T1000 (cell line): ENCODE measurements at regions not wholly inside any gene's neighbourhood (a gene's known extent, or its start where the extent isn't known, plus 50 kb on each side); places are given as distances from the start of the nearest gene placed in this dataset.
"Not testable (repeated sequence)": the region's sequence is repeated elsewhere in the genome, so short reads cannot be mapped to it uniquely, and the experiment has no call there.

ENCODE experiments used
- DNase-seq: peaks from one replicate; lab custom pipeline; 2025; ENCODE audit warnings: mixed read lengths; lab: John Stamatoyannopoulos, UW

DNA sequence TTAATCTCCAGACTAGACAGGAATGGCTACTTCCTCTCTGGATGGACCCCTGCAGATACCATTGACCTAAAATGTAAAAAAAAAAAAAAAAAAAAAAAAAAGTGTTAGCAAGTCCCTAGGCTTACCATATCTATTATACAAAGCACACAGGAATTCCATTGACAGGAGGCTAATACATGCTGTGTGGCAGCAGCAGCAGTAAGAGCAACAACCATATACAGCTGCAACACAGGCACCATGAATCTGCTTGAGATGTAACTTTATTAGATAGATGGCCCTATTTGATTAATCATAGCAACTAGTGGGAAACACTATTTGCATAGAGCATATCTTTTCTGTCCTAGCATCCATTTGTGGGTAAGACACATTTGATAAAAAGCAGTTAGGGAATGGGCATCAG, 1447.1 kb downstream of the FAM181B start:
- no peak for DNase-seq

DNA sequence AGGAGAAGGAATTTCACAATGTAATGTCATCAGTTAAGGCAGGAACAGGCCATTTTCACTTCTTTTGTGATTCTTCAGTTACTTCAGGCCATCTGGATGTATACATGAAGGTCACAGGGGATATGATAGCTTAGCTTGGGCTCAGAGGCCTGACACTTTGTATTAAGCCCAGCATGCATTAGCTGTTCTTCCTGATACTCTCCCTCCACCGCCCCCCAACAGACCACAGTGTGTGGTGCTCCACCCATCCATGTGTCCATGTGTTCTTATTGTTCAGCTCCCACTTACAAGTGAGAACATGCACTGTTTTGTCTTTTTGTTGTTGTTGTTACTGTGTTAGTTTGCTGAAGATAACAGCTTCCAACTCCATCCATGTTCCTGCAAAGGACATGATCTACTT, 1453.4 kb downstream of the FAM181B start:
- not testable (repeated sequence) for DNase-seq

DNA sequence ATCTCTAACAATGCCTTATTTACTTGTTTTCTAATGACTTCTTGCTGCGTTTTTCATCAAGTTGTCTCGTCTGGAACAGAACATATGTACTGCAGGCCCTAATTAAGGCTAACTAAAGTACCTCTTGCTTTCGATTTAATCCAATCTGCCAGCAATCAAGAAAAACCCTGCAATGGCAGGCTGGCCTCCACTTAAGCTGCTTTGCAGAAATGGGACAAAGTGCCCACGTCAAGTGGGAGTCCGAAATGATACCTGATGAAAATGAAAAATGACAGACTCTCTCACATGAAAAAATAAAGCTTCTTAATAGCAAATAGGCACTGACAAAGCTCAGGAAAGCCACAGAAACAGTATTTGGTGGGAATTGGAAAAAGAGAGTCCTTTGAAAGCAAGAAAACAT, 1454.7 kb downstream of the FAM181B start:
- DNase-seq, result no peak

DNA sequence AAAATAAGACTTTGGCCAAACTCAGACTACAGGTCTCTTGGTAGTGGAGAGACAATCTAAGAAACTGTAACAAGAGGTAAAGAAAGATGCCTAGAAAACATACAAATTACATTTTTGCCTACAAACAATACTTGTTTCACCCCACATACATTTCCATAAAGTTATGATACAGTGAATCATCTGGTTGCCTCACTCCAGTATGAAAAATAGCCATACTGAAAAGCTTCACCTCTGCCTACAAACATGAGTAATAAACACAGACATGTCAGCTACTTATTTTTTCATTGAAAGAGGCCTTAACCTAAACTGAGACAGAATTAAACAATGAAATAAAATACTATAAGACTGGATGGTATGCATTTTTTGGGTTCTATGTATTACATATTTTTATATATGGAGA, 1463.0 kb downstream of the FAM181B start:
- no peak for DNase-seq

DNA sequence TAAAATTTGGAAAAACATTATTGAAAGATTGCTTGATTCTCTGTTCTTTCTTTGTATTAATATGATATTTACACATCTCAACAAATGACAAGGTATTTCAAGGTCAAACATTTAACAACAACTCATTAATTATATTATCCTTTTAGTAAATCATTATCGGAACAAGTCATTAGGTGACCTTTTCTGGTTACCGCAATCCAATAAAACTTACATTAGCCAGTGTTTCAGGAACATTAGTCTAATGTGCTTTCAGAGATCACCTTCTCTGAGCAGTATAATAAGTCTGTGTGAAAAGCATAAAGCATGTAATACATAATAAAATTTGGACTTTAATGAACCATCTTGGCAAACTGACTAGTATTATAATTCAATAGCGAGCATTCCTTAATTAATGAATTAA, 1466.4 kb downstream of the FAM181B start:
- no peak for DNase-seq

DNA sequence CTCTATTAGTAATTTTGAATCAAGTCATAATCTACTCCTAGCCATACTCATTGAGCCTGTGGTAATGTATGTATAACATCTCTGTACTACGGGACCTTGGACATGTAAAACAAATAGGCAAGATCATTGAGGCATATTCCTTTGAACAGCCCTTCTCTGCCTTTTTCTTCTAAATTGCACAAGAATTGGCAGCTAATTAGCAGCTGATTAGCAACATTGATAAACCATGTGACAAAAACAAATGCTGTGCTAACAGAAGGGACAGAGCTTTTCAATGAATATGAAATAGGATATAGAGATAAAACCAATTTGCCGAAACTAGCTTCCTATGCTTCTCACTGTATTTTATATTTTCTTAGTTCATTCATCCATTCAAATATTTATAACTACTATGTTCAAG, 1474.2 kb downstream of the FAM181B start:
- no peak for DNase-seq

DNA sequence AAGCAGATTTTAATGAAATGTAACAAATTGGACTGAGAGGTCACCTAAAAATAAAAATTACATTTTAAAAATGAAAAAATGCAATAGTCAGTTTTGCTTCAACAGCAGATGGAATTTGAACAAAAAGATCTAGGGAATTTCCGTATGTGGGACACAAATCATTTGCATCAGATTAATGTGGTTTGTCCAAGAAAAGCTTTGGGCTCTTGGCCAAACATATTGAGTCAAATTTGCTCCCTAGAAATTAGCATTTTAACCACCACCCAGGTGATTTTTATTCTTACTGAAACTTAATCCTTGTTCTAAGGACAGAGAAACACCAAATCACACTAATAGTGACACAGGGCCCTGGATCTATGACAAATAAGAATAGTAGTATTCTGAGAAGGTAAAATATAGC, 1477.8 kb downstream of the FAM181B start:
- DNase-seq, result no peak

DNA sequence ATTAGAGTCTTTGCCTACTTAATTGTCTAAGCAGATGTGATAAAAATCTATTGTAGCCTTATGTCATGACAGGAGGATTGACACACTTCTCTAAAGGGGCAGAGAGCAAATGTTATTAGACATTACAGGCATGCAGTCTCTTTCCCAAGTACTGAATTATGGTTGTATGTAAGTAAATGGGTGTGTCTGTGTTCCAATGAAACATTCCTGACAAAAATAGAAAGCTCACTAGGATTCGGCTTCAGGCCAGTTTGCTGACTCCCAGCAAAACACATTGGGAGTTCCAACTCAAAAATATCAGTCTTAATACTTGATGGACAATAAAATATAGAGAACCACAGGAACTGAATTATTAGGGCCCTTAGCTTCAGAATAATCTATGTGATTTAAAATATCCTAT, 1480.4 kb downstream of the FAM181B start:
- no peak for DNase-seq

DNA sequence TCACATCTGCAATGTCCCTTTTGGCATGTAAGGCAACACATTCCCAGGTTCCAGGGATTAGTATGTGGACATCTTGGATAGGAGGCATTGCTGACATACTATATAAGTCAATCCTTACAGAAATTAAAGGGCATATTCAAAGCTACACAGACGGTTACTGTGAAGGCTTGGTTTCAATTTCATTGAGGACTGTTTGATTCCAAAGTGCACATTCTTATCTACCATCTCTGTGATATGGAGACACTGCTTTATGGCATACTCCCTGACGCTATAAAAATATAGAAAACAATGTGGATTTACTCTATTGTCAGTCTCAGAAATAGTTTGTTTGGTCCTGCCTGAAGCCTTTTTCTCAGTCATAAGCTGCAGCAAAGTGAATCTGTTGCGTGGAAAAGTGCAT, 1486.7 kb downstream of the FAM181B start:
- no peak for DNase-seq

DNA sequence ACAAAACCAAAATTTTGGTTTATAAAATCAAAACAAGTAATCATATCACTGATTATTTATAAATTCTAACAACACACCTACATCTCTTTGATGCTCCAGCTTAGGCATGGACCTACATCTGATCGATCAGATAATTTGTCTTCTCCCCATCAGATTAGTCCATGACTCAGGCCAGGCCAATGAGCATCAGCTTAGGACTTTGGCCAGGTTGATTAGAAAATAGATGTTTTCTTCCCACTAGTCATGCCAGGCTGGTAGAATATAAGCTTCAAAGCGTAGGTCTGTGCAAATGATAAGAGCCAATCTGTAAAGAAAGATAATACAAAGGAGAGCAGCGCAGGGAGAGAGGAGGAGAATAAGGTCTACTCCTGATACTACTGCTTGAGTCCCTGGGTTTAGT, 1487.9 kb downstream of the FAM181B start:
- DNase-seq, result no peak

DNA sequence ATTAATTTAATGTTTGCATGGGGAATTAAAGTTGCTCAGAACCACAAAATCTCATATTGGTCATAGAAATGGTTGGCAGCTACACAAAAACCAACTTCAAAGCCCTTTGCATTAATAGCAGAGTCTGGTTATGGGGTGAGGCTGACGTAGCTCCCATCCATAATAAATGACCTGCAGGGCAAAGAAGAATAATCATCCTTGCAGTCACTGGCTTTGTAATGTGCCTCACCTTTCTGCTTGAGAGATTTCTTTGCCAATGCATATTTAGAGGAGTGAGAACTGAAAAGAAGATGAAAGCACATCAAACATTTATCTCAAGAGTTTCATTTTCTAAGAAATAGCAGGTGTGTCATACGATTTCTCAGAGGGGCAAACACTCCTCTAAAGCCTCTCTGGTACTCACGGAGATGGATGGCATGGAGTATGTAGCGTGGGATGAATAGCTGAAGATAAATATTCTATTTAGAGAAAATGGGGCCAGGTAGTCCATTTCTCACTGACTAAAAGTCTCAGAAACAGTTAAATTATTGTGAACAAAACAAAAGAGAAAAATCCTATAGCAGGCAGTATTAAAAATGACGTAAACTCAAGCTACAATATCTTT, 1491.9 kb downstream of the FAM181B start:
- DNase-seq, result no peak

DNA sequence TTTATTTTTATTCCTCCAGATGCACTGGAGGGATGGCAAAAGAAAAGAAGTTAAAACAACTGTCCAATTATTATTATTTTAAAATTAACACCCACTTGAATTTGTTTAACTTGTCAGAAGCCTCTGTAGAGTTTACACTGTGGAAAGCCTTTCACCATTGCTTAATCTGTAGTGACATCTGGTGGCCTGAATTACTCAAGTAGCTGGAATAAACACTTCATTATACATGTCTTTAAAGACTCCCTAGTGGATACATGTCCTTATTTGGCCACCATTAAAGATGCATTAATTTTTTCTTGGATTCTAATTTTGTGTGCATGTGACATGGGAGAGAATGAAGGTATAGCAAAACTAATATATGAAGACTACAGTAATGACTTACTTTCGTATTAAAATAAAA, 1496.5 kb downstream of the FAM181B start:
- no peak for DNase-seq

DNA sequence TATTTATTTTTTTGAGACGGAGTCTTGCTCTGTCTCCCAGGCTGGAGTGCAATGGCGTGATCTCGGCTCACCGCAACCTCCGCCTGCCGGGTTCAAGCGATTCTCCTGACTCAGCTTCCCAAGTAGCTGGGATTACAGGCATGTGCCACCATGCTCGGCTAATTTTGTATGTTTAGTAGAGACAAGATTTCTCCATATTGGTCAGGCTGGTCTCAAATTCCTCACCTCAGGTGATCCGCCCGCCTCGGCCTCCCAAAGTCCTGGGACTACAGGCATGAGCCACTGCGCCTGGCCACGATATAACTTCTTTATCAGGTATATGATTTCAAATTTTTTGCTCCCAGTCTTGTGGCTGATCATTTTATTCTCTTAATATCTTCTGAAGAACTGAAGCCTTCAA, 1506.3 kb downstream of the FAM181B start:
- not testable (repeated sequence) for DNase-seq

DNA sequence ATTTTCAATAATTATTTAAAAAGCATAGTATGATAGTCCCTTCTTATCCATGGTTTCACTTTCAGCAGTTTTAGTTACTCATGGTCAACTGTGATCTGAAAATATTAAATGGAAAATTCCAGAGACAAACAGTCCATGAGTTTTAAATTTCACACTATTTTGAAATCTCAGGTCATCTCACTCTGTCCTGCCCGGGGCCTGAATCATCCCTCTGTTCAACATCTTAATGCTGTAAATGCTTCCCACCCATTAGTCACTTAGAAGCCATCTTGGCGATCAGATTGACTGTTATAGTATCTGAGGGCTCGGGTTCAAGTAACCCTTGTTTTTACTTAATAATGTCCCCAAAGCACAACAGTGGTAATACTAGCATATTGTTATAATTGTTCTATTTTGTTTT, 1509.3 kb downstream of the FAM181B start:
- no peak for DNase-seq

DNA sequence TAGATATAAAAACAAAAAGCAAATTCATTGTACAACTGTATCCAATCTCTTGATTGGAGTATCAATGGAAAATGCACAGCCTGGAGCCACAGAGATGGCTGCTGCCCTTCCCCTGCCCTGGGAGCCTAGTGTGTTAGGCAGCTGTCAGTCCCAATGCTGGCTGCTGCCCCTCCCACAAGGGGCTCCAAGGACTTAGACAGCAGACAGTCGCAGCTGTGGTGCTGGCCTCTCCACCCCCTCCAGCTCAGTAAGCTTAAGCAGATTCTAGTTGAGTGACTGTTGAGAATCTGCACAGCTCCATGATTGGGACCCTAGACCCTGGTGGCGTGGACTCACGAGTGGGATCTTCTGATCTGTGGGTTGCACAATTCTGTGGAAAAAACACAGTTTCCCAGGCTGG, 1511.2 kb downstream of the FAM181B start:
- DNase-seq, result no peak

DNA sequence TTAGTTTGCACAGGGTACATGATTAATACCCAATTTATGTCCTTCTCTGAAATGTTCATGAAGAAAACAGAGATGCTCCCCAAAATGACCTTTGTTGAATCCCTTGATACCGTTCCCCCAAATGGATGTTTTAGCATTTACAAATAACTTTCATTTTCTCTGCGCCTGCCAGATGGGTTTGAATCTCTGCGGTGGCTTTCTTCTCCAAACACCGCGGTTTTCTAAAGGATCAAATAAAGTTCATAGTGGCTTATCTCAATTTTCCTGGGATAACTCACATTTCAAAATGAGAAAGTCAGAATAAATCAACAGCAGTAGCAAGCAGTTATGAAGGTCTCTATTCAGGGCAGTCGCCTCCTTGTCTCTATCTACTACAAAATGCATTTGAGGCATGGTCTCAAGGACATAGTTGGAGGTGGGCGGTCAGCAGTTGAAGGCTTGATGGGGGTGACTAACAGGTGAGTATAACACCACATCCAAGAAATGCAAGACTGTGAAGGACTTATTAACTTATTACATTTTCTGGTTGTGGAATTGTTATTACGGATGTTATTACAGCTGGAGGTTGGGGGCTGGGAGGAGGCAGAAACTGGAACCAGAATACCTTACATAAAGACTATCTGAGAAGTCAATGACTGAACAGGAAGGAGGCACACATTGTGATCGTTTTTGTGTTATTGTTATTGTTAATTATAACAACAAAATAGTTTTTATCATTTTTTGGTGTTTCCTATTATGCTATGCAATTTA, 1513.3 kb downstream of the FAM181B start:
- no peak for DNase-seq

DNA sequence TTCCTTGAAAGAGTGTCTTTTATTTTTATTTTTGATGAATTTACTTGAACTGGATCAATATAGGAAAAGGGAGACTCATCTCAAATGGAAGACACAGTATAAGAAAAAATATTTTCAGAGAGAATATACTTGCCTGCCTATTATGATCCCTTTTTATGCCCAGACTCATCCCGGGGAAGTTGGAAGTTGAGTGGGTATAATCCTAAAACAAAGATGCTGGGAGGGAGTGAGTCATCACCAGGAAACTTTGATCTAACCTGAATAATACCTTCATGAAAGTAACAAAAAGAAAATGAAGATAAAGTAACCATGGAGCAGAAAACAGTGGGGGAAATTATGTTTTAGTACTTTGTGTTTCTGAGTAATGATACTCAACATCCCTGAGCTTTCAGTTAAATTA, 1514.0 kb downstream of the FAM181B start:
- DNase-seq, result no peak

DNA sequence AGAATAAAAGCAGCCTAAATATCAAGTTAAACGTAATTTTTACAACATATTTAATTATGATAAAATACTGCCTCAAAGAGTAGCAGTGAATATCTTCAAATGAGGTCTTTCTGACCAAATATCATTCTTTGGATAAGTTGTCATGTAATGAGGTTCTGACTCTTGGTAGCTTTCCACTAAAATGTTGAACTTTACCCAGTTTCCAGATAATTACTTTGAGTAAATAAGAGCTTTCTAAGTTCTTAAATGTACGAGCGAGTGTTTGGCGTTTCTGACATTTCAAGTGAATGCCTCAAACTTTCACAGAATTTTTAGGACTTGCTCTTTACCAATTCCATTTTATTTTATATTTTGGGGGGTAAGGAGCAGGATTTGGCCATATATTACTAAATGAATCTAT, 1515.2 kb downstream of the FAM181B start:
- no peak for DNase-seq

DNA sequence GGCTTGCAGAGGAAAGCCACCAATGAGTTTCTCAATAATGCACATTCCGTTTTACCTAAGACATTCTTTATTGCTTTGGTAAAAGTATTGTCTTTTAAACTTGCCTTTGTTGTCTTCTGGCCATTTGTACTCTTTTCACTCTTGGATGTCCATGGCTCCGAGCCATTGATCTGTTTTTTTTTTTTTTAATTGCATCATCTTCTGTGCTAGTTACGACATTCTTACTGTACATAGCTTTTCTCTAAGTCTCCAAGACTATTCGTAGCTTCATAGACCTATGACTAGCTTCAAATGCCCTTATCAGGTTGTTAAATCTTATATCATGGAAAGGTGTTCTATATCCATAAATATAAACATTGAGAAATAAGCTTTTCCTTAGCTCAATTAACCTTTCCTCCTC, 1522.6 kb downstream of the FAM181B start:
- no peak for DNase-seq

DNA sequence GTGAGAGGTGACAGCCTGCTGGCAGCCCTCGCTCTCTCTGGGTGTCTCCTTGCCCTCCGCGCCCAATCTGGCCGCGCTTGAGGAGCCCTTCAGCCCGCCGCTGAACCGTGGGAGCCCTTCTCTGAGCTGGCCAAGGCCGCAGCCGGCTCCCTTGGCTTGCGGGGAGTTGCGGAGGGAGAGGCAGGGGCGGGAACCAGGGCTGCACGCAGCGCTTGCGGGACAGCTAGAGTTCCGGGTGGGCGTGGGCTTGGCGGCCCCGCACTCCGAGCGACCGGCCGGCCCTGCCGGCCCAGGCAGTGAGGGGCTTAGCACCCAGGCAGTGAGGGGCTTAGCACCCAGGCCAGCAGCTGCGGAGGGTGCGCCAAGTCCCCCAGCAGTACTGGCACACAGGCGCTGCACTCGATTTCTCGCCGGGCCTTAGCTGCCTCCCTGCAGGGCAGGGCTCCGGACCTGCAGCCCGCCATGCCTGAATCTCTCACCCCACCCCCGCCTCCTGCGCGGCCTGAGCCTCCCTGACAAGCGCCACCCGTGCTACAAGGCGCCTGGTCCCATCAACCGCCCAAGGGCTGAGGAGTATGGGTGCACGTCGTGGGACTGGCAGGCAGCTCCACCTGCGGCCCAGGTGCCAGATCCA, 1526.1 kb downstream of the FAM181B start:
- DNase-seq, result no peak

DNA sequence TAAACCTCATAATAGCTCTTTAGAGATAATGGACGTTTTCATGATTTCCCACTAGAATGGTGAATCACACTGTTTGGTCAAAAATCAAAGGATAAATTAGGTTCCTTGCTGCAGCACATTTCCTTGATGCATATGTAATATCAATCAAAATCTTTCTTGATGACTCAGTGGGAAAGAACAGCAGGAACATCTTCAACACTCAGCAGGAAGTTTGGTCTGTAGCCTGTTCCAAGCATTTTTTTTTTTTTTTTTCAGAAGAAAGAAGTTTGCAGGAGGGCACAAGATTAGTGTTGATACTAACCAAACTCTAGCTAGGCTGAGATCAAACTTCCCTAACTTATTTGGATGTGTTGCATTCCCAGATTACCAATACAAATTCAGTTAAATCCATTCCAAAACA, 1529.8 kb downstream of the FAM181B start:
- DNase-seq, result no peak

DNA sequence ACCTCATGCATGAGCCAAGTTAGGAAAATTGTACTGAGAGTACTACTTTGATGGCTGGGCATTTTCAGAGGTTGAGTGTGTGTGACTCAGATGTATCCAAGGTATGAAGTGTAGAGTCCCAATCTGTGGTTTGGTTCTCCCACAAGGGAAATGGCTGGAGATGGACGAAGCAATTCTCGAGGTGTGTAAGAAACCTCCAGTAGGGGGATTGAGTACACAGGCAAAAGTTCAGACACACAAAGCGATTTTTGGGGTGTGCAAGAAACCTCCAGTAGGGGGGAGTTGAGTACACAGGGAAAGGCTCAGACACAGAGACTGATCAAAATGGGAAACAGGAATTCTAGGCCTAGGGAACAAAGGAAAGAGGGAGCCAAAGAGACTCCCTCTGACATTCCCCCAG, 1536.3 kb downstream of the FAM181B start:
- no peak for DNase-seq

DNA sequence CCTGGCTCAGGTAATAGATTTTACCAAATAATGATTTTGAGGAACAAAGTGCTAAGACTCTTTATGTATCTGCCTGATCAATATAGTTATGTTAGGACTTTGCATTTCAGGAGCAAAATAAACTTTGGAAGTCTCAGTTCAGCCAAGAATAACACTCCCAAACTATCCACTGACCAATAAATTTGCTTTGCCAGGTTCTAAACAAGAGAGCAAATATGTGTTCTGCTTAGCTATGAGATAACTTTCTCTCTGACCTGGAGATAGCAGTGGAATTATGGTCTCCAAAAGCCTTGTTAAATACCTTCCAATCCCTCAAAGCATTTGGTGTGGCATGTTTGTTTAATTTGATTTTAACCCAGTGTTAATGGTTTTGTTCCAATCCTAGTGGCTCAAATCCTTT, 1541.1 kb downstream of the FAM181B start:
- no peak for DNase-seq

DNA sequence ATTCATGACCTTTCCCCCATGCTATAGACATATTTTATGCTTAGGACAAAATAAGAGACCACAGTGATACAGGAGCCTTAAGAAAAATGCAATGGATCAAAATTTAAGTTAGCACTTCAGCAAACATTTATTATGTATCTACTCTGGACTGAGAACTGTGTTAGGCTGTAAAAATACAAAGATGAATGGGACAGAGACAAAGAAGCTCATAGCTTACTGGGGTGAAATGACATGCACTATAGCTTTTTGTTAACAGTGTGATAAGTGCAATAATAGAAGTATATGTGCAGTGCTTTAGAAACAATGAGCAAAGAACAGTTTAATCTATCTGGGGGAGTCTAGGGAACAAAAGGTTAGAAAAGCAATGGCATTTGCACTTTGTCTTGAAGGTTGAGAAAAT, 1543.1 kb downstream of the FAM181B start:
- DNase-seq, result no peak
